SK-N-SH treated with all-trans-retinoic acid at 6 μM for 48 hours (cell line): ENCODE measurements at regions not wholly inside any gene's neighbourhood (a gene's known extent, or its start where the extent isn't known, plus 50 kb on each side); places are given as distances from the start of the nearest gene placed in this dataset.

Source experiments
- ATAC-seq: fragments of 200-7000 bp; cut with Tn5 transposase; 3 replicates; pipeline ENCODE4 v1.9.1; 2020; ENCODE audit warnings: mild to moderate bottlenecking, moderate library complexity
- ARNTL ChIP-seq: fragments of 450-650 bp; formaldehyde crosslinking; IDR thresholded peaks from 2 replicates; pipeline ENCODE4 v1.5.0; 2020; ENCODE audit warnings: low read depth, mild to moderate bottlenecking, moderate library complexity, borderline replicate concordance
- BACH2 ChIP-seq: fragments of 250-450 bp; sonication (Bioruptor Pico); IDR thresholded peaks from 2 replicates; pipeline ENCODE4 v1.9.0; 2021; ENCODE audit warnings: mild to moderate bottlenecking, borderline replicate concordance
- CREB5 ChIP-seq: fragments of 250-450 bp; sonication (Bioruptor Pico); IDR thresholded peaks from 2 replicates; pipeline ENCODE4 v1.5.1; 2020; ENCODE audit warnings: low read depth, mild to moderate bottlenecking, moderate library complexity
- CSDC2 ChIP-seq: fragments of 250-450 bp; sonication (Bioruptor Pico); IDR thresholded peaks from 2 replicates; pipeline ENCODE4 v1.5.0; 2020; ENCODE audit warnings: mild to moderate bottlenecking, moderate library complexity
- CSRNP3 ChIP-seq: fragments of 250-450 bp; sonication (Bioruptor Pico); IDR thresholded peaks from 2 replicates; pipeline ENCODE4 v1.5.1; 2021; ENCODE audit warnings: mild to moderate bottlenecking, moderate library complexity
- ESRRG ChIP-seq: fragments of 250-450 bp; sonication (Bioruptor Pico); IDR thresholded peaks from 2 replicates; pipeline ENCODE4 v1.6.1; 2021; ENCODE audit warnings: mild to moderate bottlenecking
- GLIS3 ChIP-seq: fragments of 250-450 bp; sonication (Bioruptor Pico); IDR thresholded peaks from 2 replicates; pipeline ENCODE4 v1.5.0; 2020; ENCODE audit warnings: mild to moderate bottlenecking, moderate library complexity
- ISL1 ChIP-seq: fragments of 250-450 bp; sonication (Bioruptor Pico); IDR thresholded peaks from 2 replicates; pipeline ENCODE4 v2.1.2; 2022; ENCODE audit warnings: mild to moderate bottlenecking, moderate library complexity
- OSR1 ChIP-seq: fragments of 250-450 bp; sonication (Bioruptor Pico); IDR thresholded peaks from 2 replicates; pipeline ENCODE4 v1.8.0; 2022; ENCODE audit warnings: moderate library complexity, mild to moderate bottlenecking, inconsistent platforms
- PATZ1 ChIP-seq: fragments of 250-450 bp; sonication (Bioruptor Pico); IDR thresholded peaks from 2 replicates; pipeline ENCODE4 v1.8.0; 2020; ENCODE audit warnings: mild to moderate bottlenecking, moderate library complexity, borderline replicate concordance
- POU6F1 ChIP-seq: fragments of 250-450 bp; sonication (Bioruptor Pico); IDR thresholded peaks from 2 replicates; pipeline ENCODE4 v1.8.0; 2021; ENCODE audit warnings: low read depth, mild to moderate bottlenecking, moderate library complexity, borderline replicate concordance
- RARB ChIP-seq: fragments of 250-450 bp; sonication (Bioruptor Pico); IDR thresholded peaks from 2 replicates; pipeline ENCODE4 v1.8.0; 2021; ENCODE audit warnings: mild to moderate bottlenecking, moderate library complexity
- SNAI2 ChIP-seq: fragments of 250-450 bp; sonication (Bioruptor Pico); IDR thresholded peaks from 2 replicates; pipeline ENCODE4 v1.5.0; 2020; ENCODE audit warnings: mild to moderate bottlenecking, moderate library complexity
- TOX ChIP-seq: fragments of 250-450 bp; sonication (Bioruptor Pico); IDR thresholded peaks from 2 replicates; pipeline ENCODE4 v1.8.0; 2021; ENCODE audit warnings: mild to moderate bottlenecking, moderate library complexity, borderline replicate concordance
- TSHZ2 ChIP-seq: fragments of 250-450 bp; sonication (Bioruptor Pico); IDR thresholded peaks from 2 replicates; pipeline ENCODE4 v1.5.0; 2020; ENCODE audit warnings: mild to moderate bottlenecking, moderate library complexity
- ZC3H10 ChIP-seq: fragments of 250-450 bp; sonication (Bioruptor Pico); IDR thresholded peaks from 2 replicates; pipeline ENCODE4 v1.5.1; 2021; ENCODE audit warnings: mild to moderate bottlenecking, moderate library complexity
- ZFP30 ChIP-seq: fragments of 450-650 bp; formaldehyde crosslinking; IDR thresholded peaks from 2 replicates; pipeline ENCODE4 v1.5.0; 2022; ENCODE audit warnings: mild to moderate bottlenecking, moderate library complexity

GRCh38 chr13:40223585-40223984 is 442.9 kb downstream of the FOXO1 start (continued):
- TF ChIP-seq CREB5: no peak
- no peak for TF ChIP-seq ARNTL (CRISPR knock-in tag)
- TF ChIP-seq ZC3H10: no peak
- no peak for TF ChIP-seq TOX (CRISPR knock-in tag)
- no peak for TF ChIP-seq ZFP30 (CRISPR knock-in tag)
- TF ChIP-seq CSRNP3 (CRISPR knock-in tag): no peak

GRCh38 chr13:40228496-40228895 is 437.9 kb downstream of the FOXO1 start:
- no peak for TF ChIP-seq CSRNP3 (CRISPR knock-in tag)
- no peak for TF ChIP-seq ISL1 (CRISPR knock-in tag)
- 0 out of 2 replicates have a peak, but pooled peaks have one; percentile 34 for TF ChIP-seq CREB5
- no peak for TF ChIP-seq GLIS3 (CRISPR knock-in tag)
- TF ChIP-seq, all 23 proteins: peak for 1
- no peak for ATAC-seq

- ATAC-seq: no peak
- TF ChIP-seq GLIS3 (CRISPR knock-in tag) (no peak), ISL1 (CRISPR knock-in tag) (peak; percentile 74), POU6F1 (CRISPR knock-in tag) (peak; percentile 57; the same call in 1 of the 2 replicates), PATZ1 (CRISPR knock-in tag) (no peak)
Measured at GRCh38 chr13:40228990-40229389, 437.5 kb downstream of the FOXO1 start.

- ATAC-seq: peak; percentile 90
- TF ChIP-seq CSDC2: peak; percentile 53; the same call in 1 of the 2 replicates
- TF ChIP-seq ESRRG: no peak
- TF ChIP-seq TOX (CRISPR knock-in tag): peak; percentile 61; the same call in 1 of the 2 replicates
- TF ChIP-seq RARB (CRISPR knock-in tag): no peak
- 0 out of 2 replicates have a peak, but pooled peaks have one; percentile 8 for TF ChIP-seq CREB5
- TF ChIP-seq ISL1 (CRISPR knock-in tag): peak; percentile 93
- TF ChIP-seq OSR1: no peak
- no peak for TF ChIP-seq BACH2 (CRISPR knock-in tag)
- TF ChIP-seq CSRNP3 (CRISPR knock-in tag): 0 out of 2 replicates have a peak, but pooled peaks have one; percentile 23
- no peak for TF ChIP-seq SNAI2 (CRISPR knock-in tag)
- TF ChIP-seq TSHZ2 (CRISPR knock-in tag): no peak
- TF ChIP-seq GLIS3 (CRISPR knock-in tag): 0 out of 2 replicates have a peak, but pooled peaks have one; percentile 57
- peak; percentile 80 for TF ChIP-seq ZC3H10
Measured at GRCh38 chr13:40230833-40231266, 435.6 kb downstream of the FOXO1 start.
